ENCODE measurements at regions not wholly inside any gene's neighbourhood (a gene's known extent, or its start where the extent isn't known, plus 50 kb on each side); places are given as distances from the start of the nearest gene placed in this dataset.

DNA sequence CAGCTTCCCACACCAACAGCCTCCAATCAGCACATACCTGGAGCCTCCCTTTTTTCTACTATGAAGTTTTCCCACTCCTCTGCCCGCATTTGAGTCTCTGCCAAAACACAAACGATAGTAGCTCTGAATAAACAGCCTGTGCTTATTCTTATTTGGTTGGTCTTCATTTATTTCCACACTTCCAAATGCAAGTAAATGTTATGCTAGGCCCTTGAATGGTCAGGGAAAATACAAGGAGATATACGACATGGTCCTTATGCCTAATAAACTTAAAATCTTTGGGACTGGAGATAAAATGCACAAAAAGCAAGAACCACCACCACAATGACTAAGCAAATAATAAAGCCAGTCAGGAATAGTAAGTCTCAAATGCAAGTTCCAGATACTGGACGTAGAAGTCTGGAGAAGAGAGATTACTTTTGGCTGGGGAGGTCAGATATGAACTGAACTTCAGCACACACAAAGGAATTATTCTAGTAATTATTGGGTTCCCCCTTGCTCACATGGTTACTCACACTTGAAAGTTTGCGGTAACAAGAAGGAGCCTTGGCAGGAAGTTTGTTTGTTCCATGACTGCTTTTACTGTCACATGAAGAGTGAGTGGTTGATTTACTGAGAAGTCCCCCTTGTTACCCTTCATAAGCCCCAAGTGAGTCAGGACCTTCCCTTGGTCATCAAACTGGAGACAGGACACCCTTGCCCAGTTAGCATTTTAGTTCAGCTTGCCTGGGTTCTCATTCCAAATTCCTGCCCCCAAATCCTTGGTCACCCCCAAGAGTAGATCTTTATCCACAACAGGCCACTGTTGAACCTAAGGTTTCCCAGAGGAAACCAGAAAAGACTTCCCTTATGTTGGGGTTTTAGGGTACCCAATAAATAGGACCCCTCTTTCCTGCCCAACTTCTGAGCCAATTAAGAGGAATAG is 511.2 kb upstream of the JARID2 start:
- Mint-ChIP-seq H3K36me3 (peaks cover 0 to 25% (median 0%) of the 10 kb centered on the region in 5 donors), H3K9me3 (peaks cover 0 to 9% (median 0%) of the 10 kb centered on the region in 11 donors), H3K27ac (peak overlapping the region in 8 of 9 donors; percentile 12 to 86 (median 54)), H3K27me3 (no peaks in the 10 kb centered on the region), H3K4me1 (peaks cover 30 to 84% (median 71%) of the 10 kb centered on the region in 7 donors), H3K4me3 (peak overlapping the region in 9 of 10 donors; percentile 23 to 72 (median 52))
- Histone ChIP-seq H3K4me1 (ENCODE audit: control insufficient read depth in 2 of 2, insufficient read depth in 2 of 2, low read length in 2 of 2) (peaks cover 31 to 34% of the 10 kb centered on the region in 2 donors), H3K36me3 (ENCODE audit: control insufficient read depth in 2 of 3, insufficient read depth in 3 of 3, low read length in 3 of 3) (no peaks in the 10 kb centered on the region), H3K9me3 (ENCODE audit: control insufficient read depth in 2 of 3, low read length in 3 of 3) (no peaks in the 10 kb centered on the region), H3K27me3 (ENCODE audit: control insufficient read depth in 2 of 2, insufficient read depth in 2 of 2, low read length in 2 of 2) (no peaks in the 10 kb centered on the region), H3K27ac (ENCODE audit: low read depth, low read length) (no peak overlapping the region), H3K4me3 (ENCODE audit: low read length) (no peak overlapping the region)
- DNase-seq: peak in 7 of 9 donors; percentile 20 to 54 (median 44)
- peak; percentile 78 for ATAC-seq
- ChIA-PET CTCF (no interaction called here), POLR2A (interaction anchor here (1.0 kb wide), 1 partner anchor 17 kb away, joined by 3 read pairs; no protein-coding TSS in a partner anchor)
- intact Hi-C loops (cut with micrococcal nuclease): loop anchor here (1.0 to 10.0 kb wide), 10 partner anchors 9 to 690 kb away; partner anchors contain the start of gene JARID2 (in 2 of the 2)

DNA sequence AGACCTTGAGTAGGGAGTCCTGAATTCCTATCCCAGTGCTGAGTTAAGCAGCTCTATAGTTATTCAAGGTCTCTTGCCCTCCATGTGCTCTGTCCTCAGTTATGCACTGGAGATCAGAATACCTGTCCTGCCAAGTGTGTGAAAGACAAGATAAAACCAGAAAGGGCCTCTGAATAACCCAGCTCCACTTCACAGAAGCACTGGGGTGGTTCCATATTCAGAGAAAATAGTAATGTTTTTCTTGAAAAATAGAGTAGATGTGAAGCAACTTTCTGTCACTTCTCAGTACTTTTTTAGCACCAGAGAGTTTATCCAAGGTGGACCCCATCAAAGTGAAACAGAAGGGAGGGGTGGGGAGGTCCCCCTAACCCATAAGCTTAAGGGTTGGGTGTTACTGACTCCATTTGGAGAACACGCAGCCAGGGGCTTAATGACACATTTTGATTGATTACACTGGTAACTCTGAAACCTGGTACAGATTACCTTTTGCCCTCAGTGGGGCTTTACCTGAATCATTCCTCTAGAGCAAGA is 509.8 kb upstream of the JARID2 start:
- peaks cover 31 to 34% of the 10 kb centered on the region in 2 donors for H3K4me1 ChIP-seq (ENCODE audit: control insufficient read depth in 2 of 2, insufficient read depth in 2 of 2, low read length in 2 of 2)
- POLR2A ChIA-PET: no interaction called here
- peaks cover 0 to 18% (median 0%) of the 10 kb centered on the region in 11 donors for H3K9me3 Mint-ChIP-seq
- peaks cover 0 to 35% (median 0%) of the 10 kb centered on the region in 5 donors for H3K36me3 Mint-ChIP-seq
- H3K27ac Mint-ChIP-seq: peak overlapping the region in 2 of 9 donors; percentile 13 to 56
- H3K27me3 ChIP-seq (ENCODE audit: control insufficient read depth in 2 of 2, insufficient read depth in 2 of 2, low read length in 2 of 2): no peaks in the 10 kb centered on the region
- intact Hi-C loops (cut with micrococcal nuclease): loop anchor here (2.0 to 10.0 kb wide), 6 partner anchors 49 to 689 kb away; no protein-coding TSS in a partner anchor
- H3K4me1 Mint-ChIP-seq: peaks cover 30 to 84% (median 65%) of the 10 kb centered on the region in 7 donors
- H3K27ac ChIP-seq (ENCODE audit: low read depth, low read length): no peak overlapping the region
- no peak overlapping the region for H3K4me3 Mint-ChIP-seq
- no peaks in the 10 kb centered on the region for H3K36me3 ChIP-seq (ENCODE audit: control insufficient read depth in 2 of 3, insufficient read depth in 3 of 3, low read length in 3 of 3)
- no peak overlapping the region for H3K4me3 ChIP-seq (ENCODE audit: low read length)
- H3K9me3 ChIP-seq (ENCODE audit: control insufficient read depth in 2 of 3, low read length in 3 of 3): no peaks in the 10 kb centered on the region
- peaks cover 0 to 3% (median 0%) of the 10 kb centered on the region in 5 donors for H3K27me3 Mint-ChIP-seq
- ATAC-seq: no peak
- CTCF ChIA-PET: no interaction called here
- no peak for DNase-seq

DNA sequence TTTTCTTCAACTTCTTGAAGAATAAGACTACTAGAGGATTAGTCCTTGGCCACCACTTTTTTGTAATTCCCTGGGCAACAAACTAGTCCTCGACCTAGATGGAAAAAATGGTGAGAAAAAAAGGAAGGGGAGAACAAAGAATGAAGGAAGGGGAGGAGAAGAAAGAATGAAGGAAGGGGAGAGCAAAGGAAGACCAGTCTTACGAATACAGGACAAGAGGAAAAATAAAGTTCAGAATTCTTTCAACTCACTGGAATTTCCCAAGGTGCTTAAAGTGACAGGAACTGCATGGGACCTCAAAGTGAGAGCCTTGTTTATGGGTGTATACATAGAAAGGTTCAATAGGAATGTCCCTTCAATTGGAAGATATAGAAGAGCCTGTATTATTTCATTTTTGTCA is 509.3 kb upstream of the JARID2 start:
- H3K27me3 ChIP-seq (ENCODE audit: control insufficient read depth in 2 of 2, insufficient read depth in 2 of 2, low read length in 2 of 2): no peaks in the 10 kb centered on the region
- H3K4me3 ChIP-seq (ENCODE audit: low read length): no peak overlapping the region
- H3K4me3 Mint-ChIP-seq: no peak overlapping the region
- H3K9me3 Mint-ChIP-seq: peaks cover 0 to 20% (median 0%) of the 10 kb centered on the region in 11 donors
- H3K4me1 ChIP-seq (ENCODE audit: control insufficient read depth in 2 of 2, insufficient read depth in 2 of 2, low read length in 2 of 2): peaks cover 31 to 34% of the 10 kb centered on the region in 2 donors
- POLR2A ChIA-PET: no interaction called here
- H3K27ac Mint-ChIP-seq: peak overlapping the region in 3 of 9 donors; percentile 1 to 26 (median 13)
- H3K36me3 Mint-ChIP-seq: peaks cover 0 to 37% (median 0%) of the 10 kb centered on the region in 5 donors
- CTCF ChIA-PET: no interaction called here
- intact Hi-C loops (cut with micrococcal nuclease): loop anchor here (5.0 to 10.0 kb wide), 3 partner anchors 74 to 688 kb away; no protein-coding TSS in a partner anchor
- ATAC-seq (no peak), DNase-seq (no peak)
- H3K27ac ChIP-seq (ENCODE audit: low read depth, low read length): no peak overlapping the region
- H3K36me3 ChIP-seq (ENCODE audit: control insufficient read depth in 2 of 3, insufficient read depth in 3 of 3, low read length in 3 of 3): no peaks in the 10 kb centered on the region
- peaks cover 0 to 3% (median 0%) of the 10 kb centered on the region in 5 donors for H3K27me3 Mint-ChIP-seq
- no peaks in the 10 kb centered on the region for H3K9me3 ChIP-seq (ENCODE audit: control insufficient read depth in 2 of 3, low read length in 3 of 3)
- peaks cover 30 to 82% (median 60%) of the 10 kb centered on the region in 7 donors for H3K4me1 Mint-ChIP-seq

DNA sequence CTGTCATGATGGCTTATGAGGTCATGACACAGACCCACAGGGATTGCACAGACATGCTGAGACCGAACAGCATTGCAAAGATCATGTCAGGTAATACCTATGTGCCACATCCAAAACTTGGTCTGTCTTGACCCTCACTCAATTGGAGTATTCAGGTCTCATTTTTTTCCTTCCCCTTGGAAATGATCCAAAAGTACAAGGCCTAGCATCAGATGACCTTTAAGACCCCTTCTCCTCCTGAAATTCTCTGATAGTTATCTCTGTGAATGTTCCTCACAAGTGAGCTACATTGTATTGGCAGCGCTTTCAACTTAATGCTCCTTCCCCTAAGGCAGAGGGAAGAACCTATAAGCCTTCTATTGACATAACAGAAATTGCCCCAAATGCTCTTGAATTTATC is 507.4 kb upstream of the JARID2 start:
- DNase-seq: no peak
- Mint-ChIP-seq H3K27me3 (peaks cover 0 to 3% (median 0%) of the 10 kb centered on the region in 5 donors), H3K27ac (peak overlapping the region in 2 of 9 donors; percentile 33 to 83), H3K36me3 (peaks cover 0 to 35% (median 0%) of the 10 kb centered on the region in 5 donors), H3K9me3 (peaks cover 0 to 26% (median 0%) of the 10 kb centered on the region in 11 donors), H3K4me1 (peaks cover 17 to 78% (median 46%) of the 10 kb centered on the region in 7 donors), H3K4me3 (peak overlapping the region in 1 of 10 donors; percentile 50)
- ATAC-seq: no peak
- CTCF ChIA-PET: no interaction called here
- H3K36me3 ChIP-seq (ENCODE audit: control insufficient read depth in 2 of 3, insufficient read depth in 3 of 3, low read length in 3 of 3): no peaks in the 10 kb centered on the region
- H3K27me3 ChIP-seq (ENCODE audit: control insufficient read depth in 2 of 2, insufficient read depth in 2 of 2, low read length in 2 of 2): no peaks in the 10 kb centered on the region
- POLR2A ChIA-PET: no interaction called here
- H3K4me3 ChIP-seq (ENCODE audit: low read length): no peak overlapping the region
- intact Hi-C loops (cut with micrococcal nuclease): loop anchor here (5.0 to 10.0 kb wide), 3 partner anchors 76 to 686 kb away; no protein-coding TSS in a partner anchor
- peaks cover 18 to 19% of the 10 kb centered on the region in 2 donors for H3K4me1 ChIP-seq (ENCODE audit: control insufficient read depth in 2 of 2, insufficient read depth in 2 of 2, low read length in 2 of 2)
- H3K27ac ChIP-seq (ENCODE audit: low read depth, low read length): no peak overlapping the region
- no peaks in the 10 kb centered on the region for H3K9me3 ChIP-seq (ENCODE audit: control insufficient read depth in 2 of 3, low read length in 3 of 3)

DNA sequence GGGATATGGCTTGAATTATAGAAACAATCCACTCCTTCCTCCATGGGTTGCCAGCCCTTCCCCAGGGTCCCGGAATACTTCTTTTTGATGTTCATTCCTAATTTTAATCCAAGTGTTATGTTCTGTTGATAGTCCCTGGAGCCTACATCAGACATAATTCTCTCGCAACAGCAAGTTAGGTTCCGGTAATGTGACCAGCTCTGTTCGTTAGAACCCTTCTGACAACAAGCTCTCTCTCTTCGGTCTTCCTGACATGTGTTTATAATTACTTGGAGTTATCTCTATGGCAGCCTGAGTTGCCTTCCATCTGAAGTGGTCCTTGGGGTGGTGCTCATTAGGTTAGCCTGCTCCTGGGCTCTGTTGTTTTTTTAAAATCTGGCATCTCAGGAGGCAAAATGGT is 506.9 kb upstream of the JARID2 start:
- peaks cover 15 to 78% (median 42%) of the 10 kb centered on the region in 7 donors for H3K4me1 Mint-ChIP-seq
- H3K9me3 Mint-ChIP-seq: peaks cover 0 to 23% (median 0%) of the 10 kb centered on the region in 11 donors
- peak overlapping the region in 4 of 10 donors; percentile 18 to 50 (median 22) for H3K4me3 Mint-ChIP-seq
- no peak for DNase-seq
- H3K36me3 ChIP-seq (ENCODE audit: control insufficient read depth in 2 of 3, insufficient read depth in 3 of 3, low read length in 3 of 3): no peaks in the 10 kb centered on the region
- ATAC-seq: no peak
- no peaks in the 10 kb centered on the region for H3K27me3 ChIP-seq (ENCODE audit: control insufficient read depth in 2 of 2, insufficient read depth in 2 of 2, low read length in 2 of 2)
- no peaks in the 10 kb centered on the region for H3K9me3 ChIP-seq (ENCODE audit: control insufficient read depth in 2 of 3, low read length in 3 of 3)
- no peak overlapping the region for H3K27ac ChIP-seq (ENCODE audit: low read depth, low read length)
- no peak overlapping the region for H3K4me3 ChIP-seq (ENCODE audit: low read length)
- POLR2A ChIA-PET: interaction anchor here (0.6 kb wide), 1 partner anchor 9 kb away, joined by 4 read pairs; no protein-coding TSS in a partner anchor
- CTCF ChIA-PET: no interaction called here
- intact Hi-C loops (cut with micrococcal nuclease): loop anchor here (5.0 to 10.0 kb wide), 3 partner anchors 77 to 686 kb away; no protein-coding TSS in a partner anchor
- peaks cover 15 to 17% of the 10 kb centered on the region in 2 donors for H3K4me1 ChIP-seq (ENCODE audit: control insufficient read depth in 2 of 2, insufficient read depth in 2 of 2, low read length in 2 of 2)
- peaks cover 0 to 32% (median 0%) of the 10 kb centered on the region in 5 donors for H3K36me3 Mint-ChIP-seq
- H3K27ac Mint-ChIP-seq: peak overlapping the region in 4 of 9 donors; percentile 60 to 83 (median 79)
- H3K27me3 Mint-ChIP-seq: peaks cover 0 to 3% (median 0%) of the 10 kb centered on the region in 5 donors

DNA sequence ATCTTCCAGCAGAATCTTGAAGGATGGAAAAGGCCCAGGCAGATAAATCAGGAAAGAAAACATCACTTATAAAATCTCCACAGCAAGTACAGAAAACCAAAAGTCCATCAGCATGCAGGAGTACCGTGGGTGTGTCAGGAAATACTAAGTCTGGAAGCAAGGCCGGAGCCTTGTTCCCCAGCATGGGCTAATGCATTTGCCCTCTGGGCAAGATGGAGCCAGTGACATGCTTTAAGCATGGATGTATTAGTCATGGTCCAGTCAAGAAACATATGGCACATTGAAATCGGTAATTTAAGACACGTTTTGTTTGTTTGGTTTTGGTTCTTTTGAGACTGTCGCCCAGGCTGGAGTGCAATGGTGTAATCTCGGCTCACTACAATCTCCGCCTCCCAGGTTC is 506.0 kb upstream of the JARID2 start:
- peaks cover 6 to 9% of the 10 kb centered on the region in 2 donors for H3K4me1 ChIP-seq (ENCODE audit: control insufficient read depth in 2 of 2, insufficient read depth in 2 of 2, low read length in 2 of 2)
- peaks cover 11 to 74% (median 33%) of the 10 kb centered on the region in 7 donors for H3K4me1 Mint-ChIP-seq
- no peak overlapping the region for H3K27ac ChIP-seq (ENCODE audit: low read depth, low read length)
- peaks cover 0 to 7% (median 0%) of the 10 kb centered on the region in 5 donors for H3K27me3 Mint-ChIP-seq
- H3K9me3 Mint-ChIP-seq: peaks cover 0 to 20% (median 0%) of the 10 kb centered on the region in 11 donors
- no peaks in the 10 kb centered on the region for H3K27me3 ChIP-seq (ENCODE audit: control insufficient read depth in 2 of 2, insufficient read depth in 2 of 2, low read length in 2 of 2)
- DNase-seq: no peak
- H3K27ac Mint-ChIP-seq: peak overlapping the region in 1 of 9 donors; percentile 60
- H3K36me3 Mint-ChIP-seq: peaks cover 0 to 27% (median 0%) of the 10 kb centered on the region in 5 donors
- ChIA-PET POLR2A (no interaction called here), CTCF (no interaction called here)
- intact Hi-C loops (cut with micrococcal nuclease): loop anchor here (5.0 to 10.0 kb wide), 3 partner anchors 78 to 685 kb away; no protein-coding TSS in a partner anchor
- H3K36me3 ChIP-seq (ENCODE audit: control insufficient read depth in 2 of 3, insufficient read depth in 3 of 3, low read length in 3 of 3): no peaks in the 10 kb centered on the region
- H3K4me3 ChIP-seq (ENCODE audit: low read length): no peak overlapping the region
- H3K4me3 Mint-ChIP-seq: no peak overlapping the region
- no peaks in the 10 kb centered on the region for H3K9me3 ChIP-seq (ENCODE audit: control insufficient read depth in 2 of 3, low read length in 3 of 3)
- ATAC-seq: no peak

All from naive thymus-derived CD4-positive, alpha-beta T cell (primary cell).